Thoracic aorta (tissue), 2 donors: ENCODE measurements at regions not wholly inside any gene's neighbourhood (a gene's known extent, or its start where the extent isn't known, plus 50 kb on each side); places are given as distances from the start of the nearest gene placed in this dataset.

Source experiments
- ATAC-seq: fragments of 150-250 bp; one replicate; pipeline ENCODE4 v1.8.0; 2017; ENCODE audit warnings: low read depth; ENCODE audit not compliant: insufficient number of reproducible peaks, low FRiP score
- DNase-seq: peaks from one replicate; pipeline ENCODE4 v3.0.0-alpha.2; 2020; ENCODE audit warnings: low spot score
- H3K27ac ChIP-seq, 2 donors: fragments of 200-600 bp; sonication (generic); 1 replicate in 1 of 2; 2 replicates in 1 of 2; pipeline ENCODE4 v1.5.1; 2016; ENCODE audit warnings: mild to moderate bottlenecking in 2 of 2, moderate library complexity in 2 of 2
- H3K27me3 ChIP-seq: fragments of 200-600 bp; sonication (generic); replicated peaks from 2 replicates; pipeline ENCODE4 v1.6.0; 2016; ENCODE audit warnings: mild to moderate bottlenecking; ENCODE audit not compliant: insufficient read depth
- H3K36me3 ChIP-seq: fragments of 200-600 bp; sonication (generic); one replicate; pipeline ENCODE4 v1.5.1; 2016
- H3K4me1 ChIP-seq, 2 donors: fragments of 200-600 bp; sonication (generic); 1 replicate in 1 of 2; 2 replicates in 1 of 2; pipeline versions ENCODE4 v1.5.1 to v1.6.0; 2016; ENCODE audit warnings: low read depth in 2 of 2, mild to moderate bottlenecking in 1 of 2; ENCODE audit not compliant: control insufficient read depth in 1 of 2
- H3K4me3 ChIP-seq: fragments of 200-600 bp; sonication (generic); 2 replicates; pipeline ENCODE4 v1.5.1; 2016; ENCODE audit warnings: mild to moderate bottlenecking
- H3K9me3 ChIP-seq: fragments of 200-600 bp; sonication (generic); 2 replicates; pipeline ENCODE4 v1.5.1; 2016
- TF ChIP-seq, protein P1 (sequence below): fragments of 200-600 bp; sonication (generic); IDR thresholded peaks from one replicate; pipeline ENCODE4 v1.5.1; 2019; ENCODE audit warnings: antibody characterized with exemption

DNA sequence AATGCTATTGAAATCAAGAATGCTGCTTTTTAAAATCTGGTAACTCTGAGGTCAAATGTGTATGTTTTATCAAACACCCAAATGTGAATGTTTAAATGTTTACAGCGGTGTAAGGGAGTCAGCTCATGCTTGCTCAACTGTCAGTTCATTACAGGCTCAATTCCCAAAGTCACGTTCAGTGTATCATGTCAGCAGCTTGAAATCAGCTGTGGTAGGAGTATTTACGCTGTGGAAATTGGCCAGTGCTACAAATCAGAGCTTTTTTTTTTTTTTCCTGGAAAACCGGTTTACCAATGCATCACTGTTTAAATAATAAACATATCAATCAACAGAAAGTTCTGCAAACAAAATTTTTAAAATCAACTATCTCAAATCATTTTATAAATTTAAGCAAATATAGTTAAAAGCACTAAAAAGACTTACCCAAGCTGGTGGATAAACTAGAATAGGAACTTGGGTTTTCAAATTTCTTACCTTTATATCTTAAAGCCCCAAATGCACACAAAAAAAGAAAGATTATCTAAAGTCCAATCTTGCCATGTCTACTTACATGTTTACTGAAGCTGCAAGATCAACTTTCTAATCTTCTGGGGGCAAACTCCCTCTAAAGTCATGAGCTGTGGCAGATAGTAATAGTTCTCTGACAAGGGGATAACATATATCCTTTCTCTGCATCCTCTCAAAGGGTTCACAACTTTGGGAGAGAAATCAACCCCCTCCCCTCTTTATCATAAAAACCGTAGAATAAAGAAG is 57.6 kb upstream of the GRAMD2B start:
- H3K27me3 ChIP-seq, result no peaks in the 10 kb centered on the region
- H3K27ac ChIP-seq, result no peak overlapping the region
- DNase-seq (no peak), ATAC-seq (no peak)
- peaks cover 0 to 26% of the 10 kb centered on the region in 2 donors for H3K4me1 ChIP-seq
- TF ChIP-seq, protein P1, sequence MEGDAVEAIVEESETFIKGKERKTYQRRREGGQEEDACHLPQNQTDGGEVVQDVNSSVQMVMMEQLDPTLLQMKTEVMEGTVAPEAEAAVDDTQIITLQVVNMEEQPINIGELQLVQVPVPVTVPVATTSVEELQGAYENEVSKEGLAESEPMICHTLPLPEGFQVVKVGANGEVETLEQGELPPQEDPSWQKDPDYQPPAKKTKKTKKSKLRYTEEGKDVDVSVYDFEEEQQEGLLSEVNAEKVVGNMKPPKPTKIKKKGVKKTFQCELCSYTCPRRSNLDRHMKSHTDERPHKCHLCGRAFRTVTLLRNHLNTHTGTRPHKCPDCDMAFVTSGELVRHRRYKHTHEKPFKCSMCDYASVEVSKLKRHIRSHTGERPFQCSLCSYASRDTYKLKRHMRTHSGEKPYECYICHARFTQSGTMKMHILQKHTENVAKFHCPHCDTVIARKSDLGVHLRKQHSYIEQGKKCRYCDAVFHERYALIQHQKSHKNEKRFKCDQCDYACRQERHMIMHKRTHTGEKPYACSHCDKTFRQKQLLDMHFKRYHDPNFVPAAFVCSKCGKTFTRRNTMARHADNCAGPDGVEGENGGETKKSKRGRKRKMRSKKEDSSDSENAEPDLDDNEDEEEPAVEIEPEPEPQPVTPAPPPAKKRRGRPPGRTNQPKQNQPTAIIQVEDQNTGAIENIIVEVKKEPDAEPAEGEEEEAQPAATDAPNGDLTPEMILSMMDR, result no peak
- H3K4me3 ChIP-seq, result no peak overlapping the region
- H3K36me3 ChIP-seq, result no peaks in the 10 kb centered on the region
- no peaks in the 10 kb centered on the region for H3K9me3 ChIP-seq

DNA sequence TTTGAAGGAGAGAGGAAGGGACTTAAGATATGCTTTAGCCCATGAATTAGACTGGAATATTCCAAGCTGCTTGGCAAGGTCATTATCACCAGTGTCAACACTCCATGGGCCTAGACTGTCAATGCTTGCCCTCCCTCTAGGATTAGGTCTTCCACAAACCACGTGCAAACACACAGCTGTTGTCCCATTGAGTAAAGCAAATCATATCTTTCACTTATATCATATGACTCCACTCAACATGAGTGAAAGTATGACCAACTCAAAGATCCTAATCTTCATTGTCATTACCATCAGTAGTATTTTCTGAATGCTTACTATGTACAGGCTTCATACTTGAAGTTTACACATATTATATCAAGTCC is 57.0 kb upstream of the GRAMD2B start:
- Histone ChIP-seq H3K27ac (no peak overlapping the region), H3K4me3 (no peak overlapping the region), H3K4me1 (peaks cover 0 to 30% of the 10 kb centered on the region in 2 donors), H3K27me3 (no peaks in the 10 kb centered on the region), H3K9me3 (no peaks in the 10 kb centered on the region), H3K36me3 (no peaks in the 10 kb centered on the region)
- ATAC-seq, result no peak
- no peak for DNase-seq
- TF ChIP-seq, protein P1, result no peak

DNA sequence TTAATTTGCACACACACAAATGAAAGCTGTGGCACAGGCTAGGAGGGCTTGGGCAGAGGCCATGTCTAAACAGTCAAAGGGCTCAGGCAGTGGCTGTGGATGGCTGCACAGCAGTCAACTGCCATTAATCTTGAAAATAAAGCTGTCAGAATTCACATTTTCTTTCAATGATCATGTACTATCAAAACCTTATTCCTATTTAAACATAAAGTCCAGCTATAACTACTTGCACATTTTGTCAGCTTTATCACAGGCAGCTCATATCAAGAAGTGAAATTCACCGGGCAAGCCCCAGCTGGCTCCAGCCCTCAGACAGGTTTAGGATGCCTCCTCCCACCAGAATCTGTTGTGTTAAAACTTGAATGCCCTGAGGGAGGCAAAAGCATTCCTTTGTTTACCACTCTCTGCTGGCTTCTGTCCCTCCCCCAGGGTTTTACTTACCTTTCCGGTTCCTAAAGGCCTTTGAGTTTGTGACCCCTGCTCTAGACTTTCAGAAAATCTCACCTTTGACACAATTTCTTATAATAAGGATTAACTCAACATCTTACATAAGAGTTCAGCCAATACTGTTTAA is 54.9 kb upstream of the GRAMD2B start:
- H3K36me3 ChIP-seq, result no peaks in the 10 kb centered on the region
- no peaks in the 10 kb centered on the region for H3K9me3 ChIP-seq
- TF ChIP-seq, protein P1, result no peak
- no peak overlapping the region for H3K4me3 ChIP-seq
- H3K27me3 ChIP-seq, result no peaks in the 10 kb centered on the region
- no peak for DNase-seq
- H3K27ac ChIP-seq, result no peak overlapping the region
- H3K4me1 ChIP-seq, result peaks cover 0 to 30% of the 10 kb centered on the region in 2 donors
- ATAC-seq, result no peak

DNA sequence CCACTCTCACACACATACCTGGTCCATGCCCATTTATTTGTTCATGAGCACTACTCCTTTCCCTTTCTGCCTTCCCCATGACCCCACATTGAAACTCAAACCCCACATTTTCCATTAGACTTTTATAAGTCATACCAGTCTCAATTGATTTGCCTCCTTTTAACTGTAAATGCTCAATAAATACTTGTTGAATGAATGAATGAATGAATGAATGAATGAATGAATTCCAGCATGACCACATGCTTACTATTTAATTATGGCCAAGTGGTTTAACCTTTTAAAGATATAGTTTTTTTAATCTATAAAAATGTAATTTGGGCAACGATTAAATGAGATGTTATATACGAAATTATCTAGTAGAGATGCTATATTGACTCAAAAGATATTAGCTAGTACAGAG is 54.1 kb upstream of the GRAMD2B start:
- TF ChIP-seq, protein P1, result no peak
- no peak overlapping the region for H3K27ac ChIP-seq

DNA sequence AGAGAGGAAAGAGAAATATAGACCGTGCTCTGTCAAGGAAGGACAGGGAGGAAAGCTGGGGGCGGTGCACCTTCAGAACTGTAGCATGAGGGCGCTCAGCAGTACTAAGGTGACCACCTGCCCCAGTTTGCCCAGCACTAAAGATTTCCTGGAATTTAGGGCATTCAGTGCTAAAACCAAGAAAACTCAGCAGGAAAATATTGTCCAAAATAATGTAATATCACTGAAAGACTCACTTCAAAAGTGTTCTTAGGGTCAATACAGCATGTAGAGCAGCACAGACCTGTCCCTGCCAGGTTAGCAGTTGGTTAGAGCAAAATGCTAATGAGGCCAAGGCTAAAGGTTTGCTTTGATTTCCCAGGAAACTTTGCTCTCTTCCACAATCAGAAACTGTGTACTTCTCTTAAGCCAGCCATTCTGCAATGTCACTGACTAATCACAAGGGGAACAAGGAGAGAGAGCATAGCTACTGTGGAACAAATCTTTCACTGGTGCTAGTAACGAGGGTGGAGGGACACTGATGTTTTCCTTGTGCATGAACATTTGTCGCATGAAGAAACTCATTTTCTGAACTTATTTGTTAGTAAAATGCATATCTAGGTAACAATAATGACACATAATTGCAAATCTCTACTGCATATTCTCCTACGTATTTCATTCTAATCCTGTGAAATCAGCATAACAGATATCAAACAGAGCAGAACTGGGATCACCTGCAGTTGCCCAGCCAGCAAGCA is 53.0 kb upstream of the GRAMD2B start:
- H3K27me3 ChIP-seq, result no peaks in the 10 kb centered on the region
- peaks cover 0 to 22% of the 10 kb centered on the region in 2 donors for H3K4me1 ChIP-seq
- no peaks in the 10 kb centered on the region for H3K36me3 ChIP-seq
- TF ChIP-seq, protein P1, result peak; percentile 46
- H3K9me3 ChIP-seq, result no peaks in the 10 kb centered on the region
- ATAC-seq (no peak), DNase-seq (no peak)
- peak overlapping the region in 1 of 2 donors; percentile 33 for H3K27ac ChIP-seq
- no peak overlapping the region for H3K4me3 ChIP-seq

More for the DNA sequence above, 54.1 kb upstream of the GRAMD2B start:
- Histone ChIP-seq H3K36me3 (no peaks in the 10 kb centered on the region), H3K4me3 (no peak overlapping the region), H3K27me3 (no peaks in the 10 kb centered on the region), H3K9me3 (no peaks in the 10 kb centered on the region), H3K4me1 (peaks cover 0 to 28% of the 10 kb centered on the region in 2 donors)
- DNase-seq (no peak), ATAC-seq (no peak)
